Pancreas (tissue), 10 donors: ENCODE measurements at regions not wholly inside any gene's neighbourhood (a gene's known extent, or its start where the extent isn't known, plus 50 kb on each side); places are given as distances from the start of the nearest gene placed in this dataset.
A peak's percentile ranks its signal among the peaks of the same experiment; 100 is the strongest.

ENCODE experiments used
- ATAC-seq, 4 donors: fragments of 200-7000 bp; cut with Tn5 transposase; one replicate each; pipeline versions ENCODE4 v1.8.0 to v1.9.1; 2020; ENCODE audit warnings: mild to moderate bottlenecking in 4 of 4, moderate library complexity in 4 of 4
- DNase-seq, 6 donors: peaks; one replicate each; pipeline ENCODE4 v3.0.0-alpha.2; 2020
- FAIRE-seq: peaks from 2 replicates; lab custom pipeline; 2012; peaks lifted over from hg19 to GRCh38; lab: Jason Lieb, UNC
- H3K27ac ChIP-seq, 4 donors: fragments of 200-600 bp; sonication (generic); 1 replicate in 3 of 4; 2 replicates in 1 of 4; pipeline versions ENCODE4 v1.5.0 to v1.8.0; 2020
- H3K27me3 ChIP-seq, 4 donors: fragments of 200-600 bp; one replicate each; pipeline ENCODE4 v1.8.0; 2021
- H3K36me3 ChIP-seq, 3 donors: fragments of 200-600 bp; sonication (generic) in 1 of 3; one replicate each; pipeline versions ENCODE4 v1.5.0 to v1.8.0; 2020 to 2021
- H3K4me1 ChIP-seq, 3 donors: fragments of 200-600 bp; one replicate each; pipeline ENCODE4 v1.8.0; 2021
- H3K4me3 ChIP-seq, 4 donors: fragments of 200-600 bp; sonication (generic) in 2 of 4; one replicate each; pipeline versions ENCODE4 v1.5.0 to v1.8.0; 2020 to 2021
- H3K9me3 ChIP-seq, 4 donors: fragments of 200-600 bp; one replicate each; pipeline ENCODE4 v1.8.0; 2021
- CTCF ChIP-seq, 4 donors: fragments of 200-600 bp; sonication (generic) in 3 of 4; IDR thresholded peaks; one replicate each; pipeline versions ENCODE4 v1.5.0 to v1.8.0; 2021; ENCODE audit warnings: antibody characterized with exemption in 4 of 4
- WGBS, 2 donors: extraction: QIAGEN DNeasy Blood & Tissue Kit; methylation state at CpG; one replicate each; pipeline ENCODE4 v1.1.7; 2013; 5-methylcytosine and 5-hydroxymethylcytosine counted together
- intact Hi-C, 3 donors: fragments of 100-400 bp; cut with DNase I; formaldehyde crosslinking; loops; one replicate each; pipeline versions ENCODE4 v1.11.1 to v1.14.2; 2022
- donor health status: healthy with polysubstance abuse.
- donor health status: DM: no; HTN: no; CAD: no; lungs with moderate emphysema.
- donor health status: DM: no; HTN: no; CAD: no.
- donor health status: control.
- donor health status: control.
- donor health status: Bipolar disorder and iron deficiency.
- donor health status: DM: yes; HTN: yes; CAD: no.
- donor health status: DM: no; HTN: no; CAD: no.
- donor health status: DM: no; HTN: no; CAD: no.
- donor health status: DM: yes; HTN: yes; CAD: no.

- Histone ChIP-seq H3K27me3 (no peaks in the 10 kb centered on the region), H3K36me3 (no peaks in the 10 kb centered on the region), H3K9me3 (no peaks in the 10 kb centered on the region), H3K27ac (no peak overlapping the region), H3K4me1 (no peaks in the 10 kb centered on the region), H3K4me3 (no peak overlapping the region)
- WGBS, 2 donors, result 80 to 84% methylated on average over 6 of the region's 6 CpGs
- ATAC-seq (no peak), FAIRE-seq (no peak), DNase-seq (no peak)
- intact Hi-C loops, result no loop called here
- TF ChIP-seq CTCF (IDR thresholded peaks at IDR 0.05), result no peak
These were observed 296.0 kb upstream of the ADAMTS9 start for GRCh38 chr3:64983583-64984359.

- H3K27ac ChIP-seq, result no peak overlapping the region
- no peaks in the 10 kb centered on the region for H3K36me3 ChIP-seq
- H3K9me3 ChIP-seq, result no peaks in the 10 kb centered on the region
- ATAC-seq (peak in 2 of 4 donors; percentile 38 to 68), FAIRE-seq (no peak), DNase-seq (no peak)
- no peaks in the 10 kb centered on the region for H3K4me1 ChIP-seq
- no peak for TF ChIP-seq CTCF (IDR thresholded peaks at IDR 0.05)
- no peak overlapping the region for H3K4me3 ChIP-seq
- intact Hi-C loops, result no loop called here
- no peaks in the 10 kb centered on the region for H3K27me3 ChIP-seq
- WGBS, 2 donors, result 80 to 84% methylated on average over 8 of the region's 8 CpGs
These were observed 289.7 kb upstream of the ADAMTS9 start for GRCh38 chr3:64977308-64978100.

- intact Hi-C loops, result no loop called here
- TF ChIP-seq CTCF (IDR thresholded peaks at IDR 0.05), result no peak
- Histone ChIP-seq H3K9me3 (no peaks in the 10 kb centered on the region), H3K4me1 (no peaks in the 10 kb centered on the region), H3K4me3 (no peak overlapping the region), H3K27ac (no peak overlapping the region), H3K27me3 (no peaks in the 10 kb centered on the region), H3K36me3 (no peaks in the 10 kb centered on the region)
- 61 to 72% methylated on average over 4 of the region's 4 CpGs for WGBS, 2 donors
- ATAC-seq, result no peak
- DNase-seq, result no peak
- FAIRE-seq, result no peak
These were observed 288.7 kb upstream of the ADAMTS9 start for GRCh38 chr3:64976456-64976855.

GRCh38 chr3:64975147-64975546 is 287.3 kb upstream of the ADAMTS9 start:
- 53 to 64% methylated on average over 2 of the region's 2 CpGs for WGBS, 2 donors
- ATAC-seq, result no peak

More at GRCh38 chr3:64975147-64975546, 287.3 kb upstream of the ADAMTS9 start:
- TF ChIP-seq CTCF (IDR thresholded peaks at IDR 0.05), result no peak
- Histone ChIP-seq H3K27me3 (no peaks in the 10 kb centered on the region), H3K36me3 (no peaks in the 10 kb centered on the region), H3K9me3 (no peaks in the 10 kb centered on the region), H3K4me3 (no peak overlapping the region), H3K27ac (no peak overlapping the region), H3K4me1 (no peaks in the 10 kb centered on the region)
- DNase-seq (peak in 1 of 6 donors; percentile 19), FAIRE-seq (no peak)
- intact Hi-C loops, result no loop called here
